ACHN (cell line): ENCODE measurements at regions not wholly inside any gene's neighbourhood (a gene's known extent, or its start where the extent isn't known, plus 50 kb on each side); places are given as distances from the start of the nearest gene placed in this dataset.
A peak's percentile ranks its signal among the peaks of the same experiment; 100 is the strongest.
"Not testable (repeated sequence)": the region's sequence is repeated elsewhere in the genome, so short reads cannot be mapped to it uniquely, and the experiment has no call there.

Experiments
- DNase-seq: peaks from one replicate; pipeline ENCODE4 v3.0.0-alpha.2; 2015
- in situ Hi-C: cut with HindIII; loops from 2 replicates; pipeline ENCODE4 v1.10.0; 2017; ENCODE audit warnings: low sequenced_read_pairs, low pct_ligation_motif_present, low pct_unique_long_range_greater_than_20kb

DNA sequence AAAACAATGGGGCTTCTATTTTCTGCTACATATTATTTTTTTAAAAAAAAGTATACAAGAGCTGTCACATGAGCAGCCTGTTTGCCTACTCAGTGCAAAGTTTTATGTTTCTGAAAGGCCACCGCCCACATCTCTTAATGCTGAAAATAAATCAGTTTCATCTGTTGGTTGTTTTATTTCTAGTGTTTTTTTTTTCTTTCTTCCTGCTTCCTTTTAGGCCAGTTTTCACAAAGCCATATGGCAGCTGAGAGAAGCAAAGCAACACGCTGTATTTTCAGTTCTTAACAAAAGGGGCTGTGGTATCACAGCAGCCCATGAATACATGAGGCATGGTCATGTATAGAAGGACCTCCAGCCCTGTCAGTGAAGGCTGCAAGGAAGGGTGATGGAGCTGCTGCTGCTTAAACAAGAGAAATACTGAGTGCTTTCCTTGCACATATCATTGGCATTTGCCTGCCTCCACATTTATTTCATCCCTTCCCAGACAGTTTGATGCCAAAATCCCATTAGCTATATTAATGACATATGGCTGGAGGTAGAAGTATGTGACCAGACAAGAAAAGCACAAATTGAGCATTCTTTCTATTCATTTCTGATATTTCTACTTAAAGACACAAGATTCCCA is 172.5 kb downstream of the PCDH18 start:
- in situ Hi-C loops = no loop called here
- no peak for DNase-seq

GRCh38 chr4:137354562-137354961 is 177.7 kb downstream of the PCDH18 start:
- in situ Hi-C loops, DNase-seq: not testable (repeated sequence)

GRCh38 chr4:137347371-137347770 is 184.9 kb downstream of the PCDH18 start:
- DNase-seq = no peak

DNA sequence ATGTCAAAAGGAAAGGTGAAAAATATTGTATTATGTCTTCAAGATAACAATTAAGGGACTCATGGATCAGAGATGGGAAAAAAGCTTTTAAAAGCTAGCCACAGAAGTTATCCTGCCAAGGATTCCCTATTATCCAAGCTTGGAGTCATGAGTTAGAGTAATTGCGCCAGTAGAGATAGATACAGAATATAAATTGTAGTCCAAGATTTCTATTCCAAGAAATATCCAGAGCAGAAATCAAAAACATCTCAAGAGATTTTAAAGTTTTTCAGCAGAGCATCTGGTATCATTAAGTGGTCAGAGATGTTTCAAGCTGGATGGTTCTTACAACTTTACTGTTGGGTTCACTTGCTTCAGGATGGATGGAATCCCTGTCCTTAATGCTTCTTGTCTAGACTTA is 186.7 kb downstream of the PCDH18 start:
- in situ Hi-C loops = no loop called here
- no peak for DNase-seq

More at GRCh38 chr4:137347371-137347770, 184.9 kb downstream of the PCDH18 start:
- in situ Hi-C loops = no loop called here

- in situ Hi-C loops = no loop called here
- no peak for DNase-seq
These were observed 189.1 kb downstream of the PCDH18 start for GRCh38 chr4:137343221-137343620.

DNA sequence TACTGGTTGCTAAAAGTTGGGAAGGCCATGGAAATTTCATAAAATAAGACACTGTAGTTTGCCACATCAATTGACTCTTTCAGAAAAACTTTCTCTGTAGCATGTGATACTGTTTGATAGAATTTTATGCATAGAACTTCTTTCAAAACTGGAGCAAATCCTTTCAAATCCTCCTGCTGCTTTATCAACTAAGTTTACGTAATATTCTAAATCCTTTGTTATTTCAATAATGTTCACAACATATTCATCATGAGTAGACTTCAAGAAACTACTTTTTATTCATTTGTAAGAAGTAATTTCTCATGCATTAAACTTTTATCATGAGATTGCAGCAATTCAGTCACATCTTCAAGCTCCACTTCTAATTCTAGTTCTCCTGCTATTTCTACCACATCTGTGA is 199.3 kb downstream of the PCDH18 start:
- DNase-seq = no peak
- in situ Hi-C loops = no loop called here

DNA sequence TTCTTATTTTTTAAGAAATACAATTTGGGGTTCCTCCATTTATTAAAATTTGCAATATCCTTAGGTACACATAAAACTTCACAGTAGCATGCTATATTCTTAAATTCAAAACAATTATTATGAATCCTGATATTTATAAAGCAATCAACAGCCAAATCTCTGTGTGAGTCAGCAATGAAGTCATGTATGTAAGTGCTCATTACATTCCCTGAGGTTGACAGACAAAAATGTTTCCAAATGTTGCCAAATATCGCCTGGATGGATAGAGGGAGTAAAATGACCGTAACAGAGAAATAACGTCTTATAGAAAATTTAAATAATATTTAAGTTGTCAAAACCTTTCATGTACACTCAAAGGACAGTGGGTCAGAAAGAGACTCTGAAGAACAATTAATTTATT is 220.0 kb downstream of the PCDH18 start:
- no peak for DNase-seq
- in situ Hi-C loops = no loop called here

- in situ Hi-C loops = no loop called here
These were observed 221.5 kb downstream of the PCDH18 start for GRCh38 chr4:137310593-137311490.

GRCh38 chr4:137310166-137310565 is 222.1 kb downstream of the PCDH18 start:
- DNase-seq = no peak

More at GRCh38 chr4:137310593-137311490, 221.5 kb downstream of the PCDH18 start:
- DNase-seq = peak; percentile 10

GRCh38 chr4:137309424-137309823 is 222.9 kb downstream of the PCDH18 start:
- no peak for DNase-seq
- in situ Hi-C loops = no loop called here

More at GRCh38 chr4:137310166-137310565, 222.1 kb downstream of the PCDH18 start:
- in situ Hi-C loops = no loop called here

DNA sequence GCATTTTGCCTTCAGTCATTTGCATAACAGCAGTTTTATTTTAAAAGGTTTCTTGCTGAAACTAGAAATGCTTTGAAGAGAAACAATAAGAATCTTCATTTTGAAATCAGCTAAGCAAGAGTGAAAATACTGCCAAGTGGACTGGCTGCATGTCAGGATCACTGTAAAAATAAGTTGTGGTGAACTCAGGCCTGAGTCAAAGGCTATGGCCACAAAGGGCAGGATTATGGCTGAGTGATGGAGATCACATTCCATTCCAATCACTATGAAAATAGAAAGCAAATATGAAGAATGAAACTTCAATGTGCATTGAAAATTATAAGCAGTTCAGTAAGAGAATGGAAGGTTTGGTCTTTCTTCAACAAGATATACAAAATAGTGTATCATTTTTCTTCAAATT is 224.5 kb downstream of the PCDH18 start:
- no peak for DNase-seq
- in situ Hi-C loops = no loop called here

DNA sequence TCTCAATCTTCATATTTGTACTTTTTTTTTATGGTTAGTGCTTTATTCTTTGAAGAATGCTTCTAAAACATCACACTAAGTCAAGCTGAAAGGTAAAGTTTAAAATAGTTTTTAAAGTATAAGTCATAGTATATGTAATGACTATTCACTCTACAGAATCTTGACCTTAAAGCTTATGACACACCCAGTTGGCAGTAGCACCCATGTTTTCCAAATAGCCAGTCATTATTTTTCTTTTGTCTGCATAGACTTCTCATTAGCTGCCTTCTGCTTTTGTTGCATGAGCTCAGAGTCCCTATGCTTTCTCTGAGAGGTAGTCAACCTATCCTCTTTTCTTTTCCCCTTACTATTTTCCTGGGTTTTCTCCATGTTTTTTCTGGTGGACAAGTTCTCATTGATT is 231.5 kb downstream of the PCDH18 start:
- in situ Hi-C loops = no loop called here
- DNase-seq = no peak

GRCh38 chr4:137299281-137299680 is 233.0 kb downstream of the PCDH18 start:
- in situ Hi-C loops = no loop called here
- no peak for DNase-seq

GRCh38 chr4:137293281-137293680 is 239.0 kb downstream of the PCDH18 start:
- DNase-seq = no peak
- in situ Hi-C loops = no loop called here

- peak; percentile 11 for DNase-seq
- in situ Hi-C loops = no loop called here
These were observed 248.6 kb downstream of the PCDH18 start for GRCh38 chr4:137283737-137284136.

DNA sequence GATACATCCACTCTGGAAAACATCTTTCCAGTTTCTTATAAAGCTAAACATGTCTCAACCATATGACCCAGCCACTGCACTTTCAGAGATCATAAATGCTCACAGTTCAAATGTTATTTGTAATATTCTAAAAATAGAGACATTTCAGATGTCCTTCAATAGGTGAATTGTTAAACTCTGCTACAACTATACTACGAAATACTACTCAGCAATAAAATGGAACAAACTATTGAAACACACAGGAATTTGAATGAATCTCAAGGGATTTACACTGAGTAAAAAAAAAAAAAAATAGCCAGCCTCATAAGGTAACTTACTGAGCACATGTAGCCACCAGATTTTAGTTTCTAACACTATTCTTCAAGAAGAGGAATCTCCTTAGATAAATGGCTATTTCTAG is 253.9 kb downstream of the PCDH18 start:
- in situ Hi-C loops = no loop called here
- DNase-seq = no peak

DNA sequence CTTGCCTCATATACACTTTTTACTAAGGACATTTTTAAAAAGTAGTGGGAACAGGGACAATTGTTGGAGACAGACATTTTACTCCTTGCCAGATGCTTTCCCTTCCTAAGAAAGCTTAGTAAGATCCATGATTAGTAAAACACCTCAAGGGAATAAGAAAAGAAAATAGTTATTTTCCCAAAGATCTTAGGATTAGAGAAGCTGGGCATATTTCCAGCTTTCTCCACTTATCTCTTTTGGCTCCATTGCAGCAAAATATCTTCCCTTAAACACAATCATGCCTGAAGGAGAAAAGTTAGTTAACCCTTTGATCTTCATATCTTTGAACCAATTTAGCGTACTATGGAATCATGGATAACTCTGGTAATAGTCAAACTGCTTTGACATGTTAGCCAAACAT is 257.9 kb downstream of the PCDH18 start:
- in situ Hi-C loops = no loop called here
- DNase-seq = no peak

- in situ Hi-C loops = no loop called here
- no peak for DNase-seq
These were observed 265.3 kb downstream of the PCDH18 start for GRCh38 chr4:137267024-137267423.

- no peak for DNase-seq
- in situ Hi-C loops = no loop called here
These were observed 265.8 kb downstream of the PCDH18 start for GRCh38 chr4:137266511-137266910.

GRCh38 chr4:137263206-137263605 is 269.1 kb downstream of the PCDH18 start:
- DNase-seq = no peak
- in situ Hi-C loops = no loop called here
